HG03571 (cell line): ENCODE measurements at regions not wholly inside any gene's neighbourhood (a gene's known extent, or its start where the extent isn't known, plus 50 kb on each side); places are given as distances from the start of the nearest gene placed in this dataset.

Source experiments
- ATAC-seq: cut with Tn5 transposase; IDR thresholded peaks from one replicate; pipeline ENCODE4 v1.9.1; 2021; ENCODE audit not compliant: unreplicated experiment

- ATAC-seq: no peak
Observed at GRCh38 chr11:76298255-76298654, 82.7 kb downstream of the THAP12 start.

DNA sequence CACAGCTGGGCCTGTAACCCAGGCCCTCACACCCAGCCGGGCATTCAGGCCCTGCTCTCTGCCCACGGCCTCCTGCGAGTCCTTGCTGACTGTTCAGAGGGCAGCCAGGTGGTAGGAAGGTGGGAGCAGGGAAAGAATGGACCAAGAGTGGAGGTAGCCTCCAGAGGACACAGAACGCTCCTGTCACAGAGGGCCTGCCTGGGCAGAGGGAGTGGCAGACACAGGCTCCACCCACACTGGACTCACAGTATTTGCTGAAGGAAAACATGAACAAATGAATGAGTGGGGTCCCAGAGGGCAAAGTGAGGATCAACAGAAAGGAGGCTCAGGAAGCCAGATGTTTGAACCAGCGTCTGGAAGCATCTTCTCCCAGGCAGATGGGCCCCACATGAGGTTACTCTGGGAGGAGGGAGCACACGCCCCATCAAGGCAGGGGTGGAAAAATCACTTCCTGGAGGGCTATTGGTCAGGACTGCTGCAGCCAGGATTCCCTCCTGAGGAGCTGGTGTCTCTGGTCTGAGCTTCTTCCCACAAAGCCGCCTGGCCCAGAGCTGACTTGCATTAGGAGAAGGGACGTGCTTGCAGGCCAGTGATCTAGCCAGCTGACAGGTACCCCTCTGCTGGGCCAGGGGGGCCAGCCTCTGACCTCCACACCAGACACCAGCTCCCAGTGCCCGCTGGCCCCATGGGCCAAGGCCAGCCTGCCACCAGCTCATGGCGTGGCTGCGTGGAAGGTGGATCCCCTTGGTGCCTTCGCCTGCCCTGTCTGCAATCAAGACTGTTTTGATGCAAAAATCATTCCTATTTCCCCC, 84.0 kb downstream of the THAP12 start:
- no peak for ATAC-seq

DNA sequence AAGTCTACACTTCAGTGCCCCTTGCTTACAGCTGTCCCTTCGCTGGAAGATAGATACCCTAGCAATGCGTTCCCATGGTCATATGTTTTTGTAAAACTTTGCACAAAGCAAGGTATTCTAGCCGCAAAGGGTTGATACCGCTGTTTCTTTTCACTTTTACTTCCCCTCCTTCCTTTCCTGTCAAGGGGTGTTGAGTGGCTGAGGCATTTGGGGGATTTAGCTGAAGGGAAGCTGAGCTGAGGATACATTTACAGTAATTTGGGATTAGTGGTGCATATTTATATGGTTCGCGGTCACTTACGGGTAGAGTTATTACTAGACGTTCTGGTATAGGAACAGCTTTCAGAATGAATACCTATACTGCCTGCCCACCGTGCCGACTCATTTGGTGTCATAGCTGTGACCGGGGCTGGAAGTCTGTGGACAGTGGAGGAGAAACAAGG, 86.9 kb upstream of the WNT11 start:
- peak; percentile 64 for ATAC-seq

GRCh38 chr11:76292583-76293188, 86.4 kb upstream of the WNT11 start:
- ATAC-seq: no peak

- no peak for ATAC-seq
Observed at GRCh38 chr11:76291576-76292526, 85.5 kb upstream of the WNT11 start.

DNA sequence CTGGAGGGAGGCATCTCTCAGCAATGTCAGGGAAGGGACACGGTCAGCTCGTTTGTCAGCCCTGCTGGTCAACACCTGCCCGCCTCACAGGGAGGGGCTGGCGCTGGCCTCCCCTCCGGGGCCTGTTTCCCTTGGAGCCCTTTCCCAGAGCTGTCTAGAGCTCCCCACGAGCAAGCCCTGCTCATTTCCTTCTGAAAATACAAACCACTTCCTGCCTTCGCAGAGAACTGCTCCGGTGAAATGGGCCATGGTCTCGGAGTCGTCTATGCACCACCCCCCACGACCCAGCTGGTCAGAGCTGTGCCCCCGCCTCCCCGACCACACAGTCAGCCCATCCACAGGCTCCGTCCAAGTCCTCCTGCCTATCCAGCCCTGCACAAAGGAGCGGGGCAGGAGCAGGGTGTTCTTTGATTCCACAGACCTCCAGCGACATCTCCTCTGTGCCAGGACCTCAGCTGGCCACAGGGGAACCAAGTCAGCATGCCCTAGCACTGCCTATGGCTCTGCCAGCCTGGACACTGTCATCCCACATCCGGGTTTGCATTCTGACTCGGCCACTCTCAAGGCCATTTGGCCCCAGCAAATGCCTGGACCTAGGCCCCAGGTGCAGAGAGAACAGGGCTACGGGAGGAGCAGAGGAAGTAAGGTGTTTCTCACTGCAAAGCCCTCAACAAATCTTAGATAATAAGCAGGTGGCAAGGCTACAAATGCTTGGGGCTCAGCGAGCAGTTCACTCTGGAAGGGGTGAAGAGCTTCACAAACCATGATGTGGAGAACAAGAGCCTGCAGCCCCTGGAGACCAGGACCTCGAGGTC, 82.1 kb upstream of the WNT11 start:
- ATAC-seq: no peak

GRCh38 chr11:76287227-76287626, 80.9 kb upstream of the WNT11 start:
- no peak for ATAC-seq

GRCh38 chr11:76285397-76286104, 79.2 kb upstream of the WNT11 start:
- ATAC-seq: no peak

GRCh38 chr11:76284161-76284560, 77.9 kb upstream of the WNT11 start:
- ATAC-seq: no peak

DNA sequence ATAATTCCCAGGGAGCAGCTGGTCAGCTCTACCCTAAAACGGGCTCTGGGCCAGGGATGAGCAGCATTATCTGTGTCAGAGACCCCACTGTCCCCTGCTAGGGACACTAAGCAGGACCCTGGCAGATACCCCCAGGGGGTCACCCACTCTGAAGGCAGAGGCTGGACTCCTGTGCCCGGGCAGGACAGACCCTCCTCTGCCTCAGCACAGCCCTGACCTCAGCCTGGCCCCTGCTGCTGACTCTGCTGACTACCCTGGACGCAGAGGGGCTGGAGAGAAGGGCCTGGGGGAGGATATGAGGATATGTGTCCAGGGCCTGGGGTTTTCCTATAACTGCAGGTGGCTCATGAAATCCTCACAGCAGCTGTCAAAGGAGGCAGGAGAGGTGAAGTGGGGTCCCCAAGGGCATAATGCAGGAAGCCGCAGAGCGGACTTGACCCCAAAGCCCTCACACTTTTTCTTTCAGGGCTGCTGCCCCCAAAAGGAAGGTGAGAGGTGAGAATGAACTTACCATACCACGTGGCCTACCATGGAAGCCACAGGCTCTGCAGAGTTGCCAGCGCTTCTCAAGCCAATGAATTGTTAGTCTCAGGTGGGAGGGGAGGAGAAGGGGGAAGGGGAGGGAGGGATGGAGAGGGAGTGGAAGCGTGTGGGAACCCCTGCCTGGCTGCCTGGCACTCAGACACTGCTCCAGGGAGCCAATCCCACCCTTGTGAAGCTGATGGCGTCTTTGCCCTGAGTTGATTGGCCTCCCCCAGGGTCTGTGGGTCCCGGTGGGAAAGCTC, 76.7 kb upstream of the WNT11 start:
- ATAC-seq: no peak

DNA sequence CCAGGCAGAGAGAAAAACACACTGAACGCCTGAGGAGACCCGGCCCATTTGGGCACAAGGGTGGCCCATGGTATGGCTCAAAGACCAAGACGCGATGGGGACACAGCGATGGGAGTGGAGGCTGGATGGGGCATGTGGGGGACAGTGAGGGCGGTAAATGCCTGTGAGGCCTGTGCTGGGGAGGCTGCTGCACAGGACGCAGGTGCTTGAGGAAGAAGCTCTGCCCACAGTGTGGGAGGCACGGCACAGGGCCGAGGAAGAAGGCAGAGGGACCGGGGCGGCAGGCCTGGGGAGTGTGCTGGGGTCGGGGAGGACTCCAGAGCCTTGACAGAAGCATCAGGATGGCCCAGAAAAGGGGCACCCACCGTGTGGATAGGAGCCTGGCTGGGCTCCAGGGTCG, 75.9 kb upstream of the WNT11 start:
- no peak for ATAC-seq

DNA sequence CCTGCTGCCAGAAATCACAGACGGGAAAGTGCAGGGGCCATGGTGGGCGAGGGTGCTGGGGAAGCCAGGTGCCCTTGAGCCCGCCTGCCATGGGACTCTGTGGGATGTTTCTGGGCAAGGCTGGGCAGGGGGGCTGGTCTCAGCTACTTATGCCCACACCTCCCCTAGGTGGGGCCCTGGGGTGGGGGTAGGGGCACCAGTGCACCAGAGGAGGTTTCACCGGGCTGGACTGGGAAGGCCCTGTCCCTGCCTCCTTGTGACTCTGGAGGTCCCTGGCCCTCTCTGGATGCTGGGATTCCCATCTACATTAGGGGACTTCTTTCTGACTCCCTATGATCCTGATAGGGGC, 75.2 kb upstream of the WNT11 start:
- ATAC-seq: no peak

DNA sequence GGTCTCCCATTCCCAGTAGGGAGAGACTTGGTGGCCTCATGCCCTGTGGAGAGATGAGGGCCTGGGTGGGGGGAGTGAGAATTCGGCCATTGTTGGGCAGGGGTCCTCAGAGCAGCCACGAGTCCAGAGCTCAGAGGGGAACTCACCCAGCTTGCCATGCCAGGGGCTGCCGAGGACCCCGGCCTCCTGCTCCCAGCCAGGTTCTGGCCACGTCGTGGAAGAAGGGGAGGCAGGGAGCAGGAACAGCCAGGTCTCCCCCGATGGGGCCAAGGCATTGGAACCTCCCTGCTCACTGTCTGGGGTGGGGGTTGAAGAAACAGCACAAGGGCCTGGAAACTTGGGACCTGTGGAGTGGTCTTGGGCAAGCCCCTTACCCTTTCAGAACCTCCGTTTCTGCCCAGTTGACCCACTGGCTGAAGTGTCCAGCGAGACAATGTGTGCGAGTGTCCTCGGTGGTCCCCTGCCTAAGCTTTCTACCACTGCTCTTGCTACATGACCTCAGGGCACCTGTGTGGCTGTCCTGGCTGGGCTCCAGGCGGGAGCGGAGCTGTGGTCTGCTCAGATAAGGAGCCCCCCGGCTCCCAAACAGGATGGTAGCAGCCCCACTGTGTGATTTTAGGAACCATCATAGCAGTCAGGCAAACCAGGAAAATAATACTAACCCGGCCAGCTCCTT, 74.7 kb upstream of the WNT11 start:
- ATAC-seq: no peak

- no peak for ATAC-seq
Observed at GRCh38 chr11:76280151-76280881, 74.0 kb upstream of the WNT11 start.

- no peak for ATAC-seq
Observed at GRCh38 chr11:76279646-76280045, 73.3 kb upstream of the WNT11 start.

DNA sequence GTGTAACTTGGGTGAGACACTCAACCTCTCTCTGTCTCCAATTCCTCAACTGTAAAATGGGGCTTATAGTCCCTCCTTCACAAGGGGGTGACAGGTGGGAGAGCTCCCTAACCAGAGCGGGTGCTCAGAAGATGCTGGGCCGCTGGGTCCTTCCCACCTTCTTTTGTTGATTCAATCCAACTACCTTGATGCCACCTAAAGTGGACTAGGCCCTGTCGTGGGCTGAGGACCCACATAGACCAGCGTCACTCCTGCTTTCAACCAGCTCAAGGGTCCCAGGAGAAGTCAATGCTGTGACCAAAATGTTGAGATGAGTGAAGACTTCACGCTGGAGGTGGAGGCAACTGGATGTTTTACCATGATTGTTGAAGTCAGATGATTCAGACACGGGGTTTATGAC, 72.7 kb upstream of the WNT11 start:
- ATAC-seq: no peak

- ATAC-seq: no peak
Observed at GRCh38 chr11:76278526-76278925, 72.2 kb upstream of the WNT11 start.
